HTR-8/SVneo (cell line): ENCODE measurements at regions not wholly inside any gene's neighbourhood (a gene's known extent, or its start where the extent isn't known, plus 50 kb on each side); places are given as distances from the start of the nearest gene placed in this dataset.

ENCODE experiments used
- DNase-seq: peaks from one replicate; pipeline ENCODE4 v3.0.0; 2011; ENCODE audit warnings: low spot score, mixed read lengths; ENCODE audit not compliant: insufficient read length
- FAIRE-seq: peaks from 2 replicates; lab custom pipeline; 2011; peaks lifted over from hg19 to GRCh38; lab: Jason Lieb, UNC

- DNase-seq (peak; percentile 88), FAIRE-seq (peak; percentile 89)
Observed at GRCh38 chr6:168895102-168895812, 358.4 kb downstream of the THBS2 start.

- DNase-seq = no peak
- FAIRE-seq = no peak
Observed at GRCh38 chr6:168892031-168892430, 361.6 kb downstream of the THBS2 start.

- no peak for FAIRE-seq
- DNase-seq = no peak
Observed at GRCh38 chr6:168890981-168891365, 362.7 kb downstream of the THBS2 start.

GRCh38 chr6:168890306-168890980 is 363.2 kb downstream of the THBS2 start:
- no peak for FAIRE-seq
- DNase-seq = no peak

GRCh38 chr6:168888786-168889345 is 364.8 kb downstream of the THBS2 start:
- no peak for DNase-seq
- no peak for FAIRE-seq

GRCh38 chr6:168888102-168888501 is 365.5 kb downstream of the THBS2 start:
- FAIRE-seq = no peak
- no peak for DNase-seq

- DNase-seq = no peak
- FAIRE-seq = no peak
Observed at GRCh38 chr6:168887621-168888020, 366.0 kb downstream of the THBS2 start.

- FAIRE-seq (no peak), DNase-seq (no peak)
Observed at GRCh38 chr6:168886964-168887363, 366.7 kb downstream of the THBS2 start.

GRCh38 chr6:168885751-168886742 is 367.6 kb downstream of the THBS2 start:
- FAIRE-seq (no peak), DNase-seq (no peak)

- DNase-seq = no peak
- FAIRE-seq = no peak
Observed at GRCh38 chr6:168885196-168885595, 368.4 kb downstream of the THBS2 start.

- peak; percentile 77 for DNase-seq
- peak; percentile 33 for FAIRE-seq
Observed at GRCh38 chr6:168884646-168885086, 369.0 kb downstream of the THBS2 start.

GRCh38 chr6:168884050-168884645 is 369.5 kb downstream of the THBS2 start:
- FAIRE-seq (no peak), DNase-seq (no peak)

- DNase-seq = no peak
- no peak for FAIRE-seq
Observed at GRCh38 chr6:168883410-168884049, 370.1 kb downstream of the THBS2 start.

GRCh38 chr6:168880271-168880670 is 373.4 kb downstream of the THBS2 start:
- FAIRE-seq = no peak
- no peak for DNase-seq

- FAIRE-seq (no peak), DNase-seq (no peak)
Observed at GRCh38 chr6:168877821-168878282, 375.8 kb downstream of the THBS2 start.

- FAIRE-seq (no peak), DNase-seq (no peak)
Observed at GRCh38 chr6:168876956-168877355, 376.7 kb downstream of the THBS2 start.

- no peak for FAIRE-seq
Observed at GRCh38 chr6:168875811-168876576, 377.7 kb downstream of the THBS2 start.

GRCh38 chr6:168874637-168875036 is 379.0 kb downstream of the THBS2 start:
- FAIRE-seq (peak; percentile 69), DNase-seq (no peak)

More at GRCh38 chr6:168875811-168876576, 377.7 kb downstream of the THBS2 start:
- no peak for DNase-seq
